Endothelial cell (in vitro differentiated cells): ENCODE measurements at regions not wholly inside any gene's neighbourhood (a gene's known extent, or its start where the extent isn't known, plus 50 kb on each side); places are given as distances from the start of the nearest gene placed in this dataset.

Source experiments
- DNase-seq: peaks from one replicate; pipeline ENCODE4 v3.0.0; 2021; ENCODE audit warnings: low spot score
- H3K27ac Mint-ChIP-seq: one replicate; pipeline ENCODE4 v1.8.0; 2021; ENCODE audit warnings: mixed read lengths, inconsistent platforms; ENCODE audit not compliant: unreplicated experiment
- H3K27me3 Mint-ChIP-seq: one replicate; pipeline ENCODE4 v1.8.0; 2021; ENCODE audit warnings: mild to moderate bottlenecking, moderate library complexity, mixed read lengths, inconsistent platforms; ENCODE audit not compliant: unreplicated experiment
- H3K36me3 Mint-ChIP-seq: one replicate; pipeline ENCODE4 v1.8.0; 2021; ENCODE audit warnings: mild to moderate bottlenecking, low read depth, mixed read lengths, inconsistent platforms; ENCODE audit not compliant: unreplicated experiment
- H3K4me1 Mint-ChIP-seq: one replicate; pipeline ENCODE4 v1.8.0; 2021; ENCODE audit warnings: mild to moderate bottlenecking, mixed read lengths, inconsistent platforms; ENCODE audit not compliant: unreplicated experiment
- H3K4me3 Mint-ChIP-seq: one replicate; pipeline ENCODE4 v1.8.0; 2021; ENCODE audit warnings: mild to moderate bottlenecking, mixed read lengths, inconsistent platforms; ENCODE audit not compliant: unreplicated experiment
- H3K9me3 Mint-ChIP-seq: one replicate; pipeline ENCODE4 v1.8.0; 2021; ENCODE audit warnings: mixed read lengths, inconsistent platforms; ENCODE audit not compliant: unreplicated experiment
- CTCF ChIP-seq: fragments of 200-600 bp; sonication (generic); IDR thresholded peaks from one replicate; pipeline ENCODE4 v1.5.0; 2021; ENCODE audit warnings: antibody characterized with exemption; ENCODE audit not compliant: unreplicated experiment

DNA sequence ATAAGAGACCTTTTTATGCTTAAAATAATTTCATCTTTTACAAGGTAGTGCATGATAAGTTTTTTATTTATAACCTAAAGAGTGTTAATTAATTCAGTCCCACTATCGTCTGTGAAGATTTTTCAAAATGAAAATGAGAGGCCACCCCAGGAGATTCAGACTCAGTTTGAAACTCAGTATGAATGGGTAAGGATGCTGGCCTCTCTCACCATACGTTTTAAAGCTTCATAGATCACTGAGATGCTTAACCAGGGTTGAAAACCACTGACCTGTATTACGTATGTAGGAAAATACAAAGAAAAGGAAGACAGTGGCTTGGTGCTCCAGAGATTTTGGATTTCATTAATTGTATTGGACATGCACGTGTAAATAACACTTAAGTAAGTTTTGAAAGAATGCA lies 278.7 kb downstream of the FSIP2 start:
- no peaks in the 10 kb centered on the region for H3K9me3 Mint-ChIP-seq
- no peak overlapping the region for H3K27ac Mint-ChIP-seq
- no peak for TF ChIP-seq CTCF
- no peak overlapping the region for H3K4me3 Mint-ChIP-seq
- no peaks in the 10 kb centered on the region for H3K36me3 Mint-ChIP-seq
- no peak for DNase-seq
- no peaks in the 10 kb centered on the region for H3K27me3 Mint-ChIP-seq
- H3K4me1 Mint-ChIP-seq, result no peaks in the 10 kb centered on the region

DNA sequence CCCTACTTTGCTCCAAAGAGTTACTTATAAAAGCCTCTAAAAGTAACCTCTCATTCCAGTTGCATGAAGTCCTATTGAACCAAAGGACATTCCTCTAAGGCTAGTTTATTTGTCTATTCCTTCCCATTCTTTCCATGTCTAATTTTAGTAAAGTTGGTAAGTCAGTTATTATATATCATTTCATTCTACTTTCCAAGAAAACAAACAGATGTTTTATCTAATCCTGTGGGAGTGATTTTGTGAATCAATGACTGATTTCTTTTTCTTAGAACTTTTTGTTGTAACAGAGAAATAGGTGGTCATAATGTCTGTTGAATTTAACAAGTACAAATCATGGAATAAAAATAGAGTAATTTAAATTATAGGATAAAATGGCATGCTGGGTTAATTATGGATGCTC lies 286.3 kb downstream of the FSIP2 start:
- Mint-ChIP-seq H3K36me3 (no peaks in the 10 kb centered on the region), H3K9me3 (no peaks in the 10 kb centered on the region), H3K27ac (no peak overlapping the region), H3K4me3 (no peak overlapping the region), H3K4me1 (no peaks in the 10 kb centered on the region), H3K27me3 (no peaks in the 10 kb centered on the region)
- TF ChIP-seq CTCF, result no peak
- DNase-seq, result no peak

DNA sequence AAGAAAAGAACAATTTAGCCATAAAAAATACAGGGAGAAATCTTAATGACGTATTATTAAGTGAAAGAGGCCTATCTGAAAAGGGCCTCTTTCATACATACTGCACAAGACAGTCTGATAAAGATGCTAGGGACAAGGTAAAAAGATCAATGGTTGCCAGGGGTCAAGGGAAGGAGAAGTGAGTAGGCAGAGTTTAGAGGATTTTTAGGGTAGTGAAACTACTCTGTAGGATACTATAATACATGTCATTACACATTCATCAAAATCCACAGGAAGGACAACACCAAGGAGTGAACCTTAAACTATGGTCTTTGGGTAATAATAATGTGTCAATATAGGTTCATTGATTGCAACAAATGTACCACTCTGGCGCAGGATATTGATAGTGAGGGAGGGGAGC lies 289.3 kb downstream of the FSIP2 start:
- H3K36me3 Mint-ChIP-seq, result no peaks in the 10 kb centered on the region
- no peaks in the 10 kb centered on the region for H3K9me3 Mint-ChIP-seq

DNA sequence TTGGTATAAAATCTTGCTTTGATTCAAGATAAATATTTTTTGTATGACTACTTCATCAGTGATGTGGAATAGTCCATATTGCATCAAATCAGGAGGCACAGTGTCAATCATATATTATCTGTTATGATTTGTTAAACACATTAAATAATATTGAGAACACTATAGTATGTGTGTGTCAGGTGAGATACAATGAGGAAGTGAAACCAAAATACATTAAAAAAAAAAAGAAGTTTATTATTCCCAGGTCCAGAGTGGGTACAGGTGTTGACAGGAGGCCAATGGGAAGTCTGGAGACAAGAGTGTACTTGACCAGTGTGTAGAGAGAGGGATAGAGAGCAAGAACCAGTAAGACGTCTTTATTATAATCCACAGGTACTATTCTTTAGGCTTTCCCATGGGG lies 292.6 kb downstream of the FSIP2 start:
- Mint-ChIP-seq H3K27me3 (no peaks in the 10 kb centered on the region), H3K27ac (no peak overlapping the region), H3K36me3 (no peaks in the 10 kb centered on the region), H3K4me1 (no peaks in the 10 kb centered on the region), H3K9me3 (no peaks in the 10 kb centered on the region), H3K4me3 (no peak overlapping the region)
- TF ChIP-seq CTCF, result no peak
- DNase-seq, result no peak

More for the DNA sequence above, 289.3 kb downstream of the FSIP2 start:
- Mint-ChIP-seq H3K4me1 (no peaks in the 10 kb centered on the region), H3K27me3 (no peaks in the 10 kb centered on the region), H3K4me3 (no peak overlapping the region), H3K27ac (no peak overlapping the region)
- DNase-seq, result no peak
- no peak for TF ChIP-seq CTCF

GRCh38 chr2:186032102-186032738 lies 293.6 kb downstream of the FSIP2 start:
- no peaks in the 10 kb centered on the region for H3K9me3 Mint-ChIP-seq
- no peak overlapping the region for H3K4me3 Mint-ChIP-seq
- no peak for DNase-seq
- H3K27ac Mint-ChIP-seq, result no peak overlapping the region
- no peaks in the 10 kb centered on the region for H3K36me3 Mint-ChIP-seq
- TF ChIP-seq CTCF, result no peak
- H3K4me1 Mint-ChIP-seq, result no peaks in the 10 kb centered on the region
- H3K27me3 Mint-ChIP-seq, result no peaks in the 10 kb centered on the region
